ENCODE measurements at regions not wholly inside any gene's neighbourhood (a gene's known extent, or its start where the extent isn't known, plus 50 kb on each side); places are given as distances from the start of the nearest gene placed in this dataset.

- TF ChIP-seq POLR2AphosphoS5 (IDR thresholded peaks at IDR 0.05; ENCODE audit: low read depth, low read length): no peak
- TF ChIP-seq TAF1 (IDR thresholded peaks at IDR 0.05; ENCODE audit: borderline replicate concordance, low read depth, low read length): no peak
- FAIRE-seq: no peak
- no peak for DNase-seq (ENCODE audit: insufficient read length)
Observed at GRCh38 chr3:166488977-166489672, 651.9 kb upstream of the BCHE start.

DNA sequence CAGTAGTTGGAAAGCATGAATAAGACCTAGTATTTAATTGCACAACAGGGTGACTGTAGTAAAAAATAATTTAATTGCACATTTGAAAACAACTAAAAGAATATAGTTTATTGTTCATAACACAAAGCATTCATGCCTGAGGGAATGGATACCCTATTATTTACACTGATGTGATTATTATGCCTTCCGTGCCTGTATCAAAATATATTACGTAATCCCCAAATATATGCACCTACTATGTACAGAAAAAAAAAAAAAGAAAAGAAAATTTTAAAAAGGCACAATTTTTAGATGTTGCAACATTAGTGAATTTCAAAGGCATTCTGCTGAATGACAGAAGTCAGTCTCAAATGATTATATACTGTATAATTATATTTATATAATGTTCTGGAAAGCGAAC is 647.2 kb upstream of the BCHE start:
- no peak for DNase-seq (ENCODE audit: insufficient read length)
- TF ChIP-seq POLR2A (IDR thresholded peaks at IDR 0.05; ENCODE audit: low read depth, low read length): no peak
- no peak for TF ChIP-seq TAF1 (IDR thresholded peaks at IDR 0.05; ENCODE audit: borderline replicate concordance, low read depth, low read length)
- TF ChIP-seq POLR2AphosphoS5 (IDR thresholded peaks at IDR 0.05; ENCODE audit: low read depth, low read length): no peak
- no peak for FAIRE-seq

GRCh38 chr3:166481340-166481739 is 644.1 kb upstream of the BCHE start:
- no peak for FAIRE-seq
- no peak for DNase-seq (ENCODE audit: insufficient read length)
- TF ChIP-seq POLR2AphosphoS5 (IDR thresholded peaks at IDR 0.05; ENCODE audit: low read depth, low read length): no peak
- no peak for TF ChIP-seq TAF1 (IDR thresholded peaks at IDR 0.05; ENCODE audit: borderline replicate concordance, low read depth, low read length)
- no peak for TF ChIP-seq POLR2A (IDR thresholded peaks at IDR 0.05; ENCODE audit: low read depth, low read length)

- no peak for DNase-seq (ENCODE audit: insufficient read length)
- FAIRE-seq: no peak
- no peak for TF ChIP-seq TAF1 (IDR thresholded peaks at IDR 0.05; ENCODE audit: borderline replicate concordance, low read depth, low read length)
- TF ChIP-seq POLR2AphosphoS5 (IDR thresholded peaks at IDR 0.05; ENCODE audit: low read depth, low read length): no peak
- no peak for TF ChIP-seq POLR2A (IDR thresholded peaks at IDR 0.05; ENCODE audit: low read depth, low read length)
Observed at GRCh38 chr3:166478356-166478755, 641.1 kb upstream of the BCHE start.

DNA sequence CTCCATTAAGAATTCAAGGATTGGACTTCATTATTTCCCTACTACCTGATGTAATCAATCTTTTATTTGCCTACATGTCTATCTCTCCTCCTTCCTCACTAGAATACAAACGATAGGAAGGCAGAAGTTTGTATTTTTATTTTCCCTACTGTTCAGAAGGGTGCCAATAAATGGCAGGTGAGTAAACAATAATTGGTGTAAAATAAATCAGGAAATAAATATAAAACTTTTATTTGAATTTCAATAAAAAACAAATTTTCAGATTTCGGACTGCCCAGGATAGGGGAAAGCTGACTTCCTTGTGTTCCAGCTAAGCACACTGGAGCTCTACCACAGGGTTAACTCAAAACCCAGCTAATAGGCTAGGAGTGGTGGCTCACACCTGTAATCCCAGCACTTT is 636.3 kb upstream of the BCHE start:
- TF ChIP-seq POLR2A (IDR thresholded peaks at IDR 0.05; ENCODE audit: low read depth, low read length): no peak
- no peak for TF ChIP-seq POLR2AphosphoS5 (IDR thresholded peaks at IDR 0.05; ENCODE audit: low read depth, low read length)
- TF ChIP-seq TAF1 (IDR thresholded peaks at IDR 0.05; ENCODE audit: borderline replicate concordance, low read depth, low read length): no peak
- DNase-seq (ENCODE audit: insufficient read length) (no peak), FAIRE-seq (no peak)

DNA sequence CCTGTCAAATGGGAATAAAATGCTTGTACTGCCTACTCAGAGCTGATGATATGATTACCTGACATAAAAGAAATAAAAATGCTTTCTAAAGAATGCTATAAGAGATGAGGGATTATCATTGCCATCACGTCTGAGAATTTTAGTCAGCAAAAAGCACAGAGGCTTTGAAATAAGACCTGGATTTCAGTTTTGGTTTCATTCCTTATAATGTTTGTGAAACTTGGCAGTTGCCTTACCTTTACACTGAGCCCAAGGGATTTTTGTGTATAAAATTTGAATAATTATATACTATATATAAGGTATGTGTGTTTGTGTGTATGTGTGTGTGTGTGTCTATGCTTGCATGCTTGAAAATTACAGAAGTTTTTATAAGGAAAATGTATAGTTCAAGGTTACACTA is 634.8 kb upstream of the BCHE start:
- no peak for FAIRE-seq
- no peak for DNase-seq (ENCODE audit: insufficient read length)
- TF ChIP-seq TAF1 (IDR thresholded peaks at IDR 0.05; ENCODE audit: borderline replicate concordance, low read depth, low read length) (no peak), POLR2AphosphoS5 (IDR thresholded peaks at IDR 0.05; ENCODE audit: low read depth, low read length) (no peak), POLR2A (IDR thresholded peaks at IDR 0.05; ENCODE audit: low read depth, low read length) (no peak)

GRCh38 chr3:166471074-166471767 is 634.0 kb upstream of the BCHE start:
- FAIRE-seq: no peak
- no peak for DNase-seq (ENCODE audit: insufficient read length)
- TF ChIP-seq POLR2A (IDR thresholded peaks at IDR 0.05; ENCODE audit: low read depth, low read length) (no peak), TAF1 (IDR thresholded peaks at IDR 0.05; ENCODE audit: borderline replicate concordance, low read depth, low read length) (no peak), POLR2AphosphoS5 (IDR thresholded peaks at IDR 0.05; ENCODE audit: low read depth, low read length) (no peak)

DNA sequence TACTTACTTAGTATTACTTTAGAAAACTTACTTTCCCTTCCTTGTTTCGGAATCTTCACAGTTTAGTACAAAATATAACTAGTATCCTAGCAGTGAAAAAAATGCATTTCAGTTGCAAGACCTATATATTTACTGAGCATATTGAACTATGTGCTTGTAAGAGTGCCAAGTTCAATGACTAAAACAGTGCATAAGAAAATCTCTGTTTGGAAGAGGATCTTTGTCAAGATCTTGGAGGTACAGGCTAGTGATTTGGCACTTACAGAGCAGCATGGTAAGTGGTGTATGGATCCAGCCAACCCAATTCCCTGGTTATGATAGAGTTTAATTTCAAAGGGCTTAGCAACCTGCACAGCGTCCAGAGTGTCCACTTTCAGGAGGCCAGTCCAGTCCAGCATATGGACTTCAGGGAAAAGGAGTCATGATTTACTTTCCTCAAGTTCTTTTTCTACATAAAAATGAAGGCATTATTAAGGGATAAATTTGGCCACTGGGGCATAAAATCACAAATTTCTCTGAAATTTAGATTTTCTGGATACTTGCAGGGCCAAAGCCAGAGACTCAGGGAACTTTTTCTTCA is 625.8 kb upstream of the BCHE start:
- no peak for FAIRE-seq
- DNase-seq (ENCODE audit: insufficient read length): no peak
- TF ChIP-seq POLR2AphosphoS5 (IDR thresholded peaks at IDR 0.05; ENCODE audit: low read depth, low read length) (no peak), TAF1 (IDR thresholded peaks at IDR 0.05; ENCODE audit: borderline replicate concordance, low read depth, low read length) (no peak), POLR2A (IDR thresholded peaks at IDR 0.05; ENCODE audit: low read depth, low read length) (no peak)

DNA sequence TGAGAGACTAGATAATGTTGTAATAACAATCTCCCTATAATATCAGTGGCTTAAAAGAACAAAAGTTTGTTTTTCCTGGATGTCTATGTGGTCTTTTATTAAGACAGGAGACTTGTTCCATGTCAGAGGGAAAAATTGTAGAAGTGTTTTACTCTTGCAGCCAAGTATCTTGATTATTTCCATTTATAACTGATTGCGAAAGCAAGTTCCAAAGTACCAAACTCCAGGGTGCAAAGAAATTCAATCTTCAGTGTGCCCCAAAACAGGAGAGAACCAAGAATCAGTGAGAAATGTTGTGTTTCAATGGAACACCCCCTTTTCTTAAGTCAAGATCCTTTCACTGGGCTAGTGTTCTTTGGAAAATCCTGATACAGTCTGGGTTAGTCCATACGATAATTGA is 624.4 kb upstream of the BCHE start:
- DNase-seq (ENCODE audit: insufficient read length): no peak
- no peak for TF ChIP-seq POLR2AphosphoS5 (IDR thresholded peaks at IDR 0.05; ENCODE audit: low read depth, low read length)
- no peak for FAIRE-seq

DNA sequence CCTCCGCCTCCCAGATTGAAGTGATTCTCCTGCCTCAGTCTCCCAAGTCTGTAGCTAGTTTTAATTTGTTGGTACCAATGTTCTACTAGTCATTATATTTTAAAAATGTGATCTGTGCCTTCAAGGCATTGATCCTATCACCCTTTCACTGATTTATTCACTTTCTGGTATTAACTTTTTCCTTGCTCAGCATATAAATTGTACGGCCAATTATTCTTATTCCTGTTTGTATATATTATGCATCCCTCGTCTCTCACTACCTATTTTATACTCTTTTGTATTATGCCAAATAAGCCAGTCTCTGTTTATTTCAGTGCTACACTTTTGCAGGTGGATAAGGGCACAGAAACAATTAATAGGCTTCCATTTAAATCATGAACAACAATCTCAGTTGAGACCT is 620.2 kb upstream of the BCHE start:
- no peak for FAIRE-seq
- no peak for TF ChIP-seq POLR2A (IDR thresholded peaks at IDR 0.05; ENCODE audit: low read depth, low read length)
- no peak for TF ChIP-seq TAF1 (IDR thresholded peaks at IDR 0.05; ENCODE audit: borderline replicate concordance, low read depth, low read length)
- no peak for TF ChIP-seq POLR2AphosphoS5 (IDR thresholded peaks at IDR 0.05; ENCODE audit: low read depth, low read length)
- no peak for DNase-seq (ENCODE audit: insufficient read length)

GRCh38 chr3:166456286-166456685 is 619.1 kb upstream of the BCHE start:
- TF ChIP-seq TAF1 (IDR thresholded peaks at IDR 0.05; ENCODE audit: borderline replicate concordance, low read depth, low read length): no peak
- no peak for TF ChIP-seq POLR2AphosphoS5 (IDR thresholded peaks at IDR 0.05; ENCODE audit: low read depth, low read length)
- no peak for TF ChIP-seq POLR2A (IDR thresholded peaks at IDR 0.05; ENCODE audit: low read depth, low read length)

GRCh38 chr3:166455744-166456143 is 618.5 kb upstream of the BCHE start:
- FAIRE-seq (no peak), DNase-seq (ENCODE audit: insufficient read length) (no peak)

More at GRCh38 chr3:166456286-166456685, 619.1 kb upstream of the BCHE start:
- DNase-seq (ENCODE audit: insufficient read length) (no peak), FAIRE-seq (no peak)

More at GRCh38 chr3:166455744-166456143, 618.5 kb upstream of the BCHE start:
- TF ChIP-seq POLR2AphosphoS5 (IDR thresholded peaks at IDR 0.05; ENCODE audit: low read depth, low read length) (no peak), POLR2A (IDR thresholded peaks at IDR 0.05; ENCODE audit: low read depth, low read length) (no peak), TAF1 (IDR thresholded peaks at IDR 0.05; ENCODE audit: borderline replicate concordance, low read depth, low read length) (no peak)

Data from GM12892 (cell line).